Bone marrow (tissue), 2 donors: ENCODE measurements at regions not wholly inside any gene's neighbourhood (a gene's known extent, or its start where the extent isn't known, plus 50 kb on each side); places are given as distances from the start of the nearest gene placed in this dataset.
"Not testable (repeated sequence)": the region's sequence is repeated elsewhere in the genome, so short reads cannot be mapped to it uniquely, and the experiment has no call there.

ENCODE experiments used
- DNase-seq, 2 donors: peaks; one replicate each; lab custom pipeline; 2025; lab: John Stamatoyannopoulos, UW

DNA sequence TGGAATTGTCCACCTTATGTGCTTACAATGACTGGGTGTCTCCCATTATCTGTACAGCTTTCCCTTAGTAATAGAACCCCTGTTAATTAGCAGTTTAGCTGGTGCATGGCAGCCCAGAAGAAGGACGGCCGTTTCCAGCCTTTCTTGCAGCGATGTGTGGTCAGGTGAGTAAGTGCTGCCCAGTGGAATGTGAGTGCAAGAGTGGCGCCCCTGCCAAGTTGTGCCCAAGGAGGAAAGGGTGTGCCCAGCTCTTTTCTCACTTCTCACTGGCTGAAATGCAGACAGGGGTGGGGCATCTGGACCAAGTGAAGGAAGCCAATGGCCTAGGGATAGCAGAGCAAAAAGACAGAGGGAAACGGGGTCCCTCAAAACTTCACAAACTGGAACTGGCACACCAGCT is 296.8 kb downstream of the PREX1 start:
- DNase-seq, result no peak

DNA sequence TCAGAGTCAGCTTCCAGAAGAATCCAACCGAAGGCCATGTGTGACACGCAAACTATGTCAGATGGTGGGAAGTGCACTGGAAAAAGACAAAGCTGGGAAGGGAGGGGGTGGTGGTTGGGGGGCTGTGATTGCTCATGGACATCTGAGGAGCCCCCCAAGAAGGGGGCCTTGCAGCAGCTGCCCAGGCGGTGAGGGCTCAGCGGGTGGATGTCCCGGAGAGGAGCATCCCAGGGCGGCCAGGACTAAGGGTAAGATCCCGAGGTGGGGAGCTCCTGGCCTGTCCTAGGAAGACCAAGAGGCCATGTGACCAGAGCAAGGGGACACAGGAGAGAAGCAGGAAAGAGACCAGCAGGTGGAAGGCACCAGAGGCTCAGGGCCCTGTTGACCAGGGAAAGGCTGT is 299.5 kb downstream of the PREX1 start:
- DNase-seq, result no peak

DNA sequence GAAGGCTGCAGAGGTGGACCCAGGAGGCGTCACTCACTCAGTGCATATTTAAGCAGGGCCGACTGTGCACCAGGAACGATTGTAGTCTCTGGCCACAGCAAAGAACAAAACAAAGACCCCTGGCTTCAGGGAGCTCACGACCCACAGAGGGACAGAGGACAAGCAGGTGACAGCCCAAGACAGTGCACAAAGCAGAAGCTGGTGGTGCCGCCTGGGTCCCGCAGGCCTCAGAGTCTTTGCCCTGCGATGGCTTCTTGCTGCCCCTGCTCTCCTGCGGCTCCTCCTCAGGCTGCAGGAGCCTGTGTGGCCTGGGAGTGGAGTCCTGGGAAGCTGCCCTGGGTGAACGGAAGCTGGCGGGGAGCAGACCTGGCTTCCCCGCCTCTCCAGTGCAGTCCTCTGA is 300.0 kb downstream of the PREX1 start:
- DNase-seq, result no peak

DNA sequence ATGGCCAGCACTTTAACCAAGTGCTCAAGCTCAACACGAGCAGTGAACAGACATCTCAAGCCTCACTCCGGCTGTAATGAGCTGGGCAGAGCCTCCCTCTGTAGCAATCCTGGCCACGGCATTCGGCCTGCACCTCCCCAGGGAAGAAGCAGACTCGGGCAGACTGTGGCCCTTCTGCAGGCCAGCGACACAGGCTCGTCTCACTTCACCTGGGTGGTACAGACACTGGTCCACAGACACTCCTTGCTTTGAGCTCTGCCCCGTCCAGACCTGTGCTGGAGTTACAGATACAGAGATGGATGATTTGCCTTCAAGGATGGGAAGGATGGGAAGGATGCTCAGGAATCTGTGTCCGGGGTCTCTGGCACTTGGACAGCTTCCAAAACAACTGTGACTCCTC is 300.9 kb downstream of the PREX1 start:
- DNase-seq, result no peak

DNA sequence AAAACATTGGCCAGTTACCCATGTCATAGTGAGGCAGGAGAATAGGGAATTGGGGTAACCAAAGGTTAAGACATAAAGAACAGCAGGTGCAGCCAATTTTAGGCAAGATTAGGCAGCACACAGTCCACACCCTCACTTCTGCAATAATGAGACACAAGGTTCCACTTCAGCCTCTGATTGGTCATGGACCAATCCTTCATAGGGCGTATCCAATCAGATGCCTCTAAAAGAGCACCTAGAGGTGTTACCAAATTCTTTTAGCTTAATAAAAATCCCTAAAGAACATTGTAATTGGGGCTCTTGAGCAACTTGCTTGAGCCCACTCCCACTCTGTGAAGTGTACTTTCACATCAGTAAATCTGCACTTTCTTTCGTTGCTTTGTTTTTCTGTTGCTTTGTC is 302.4 kb downstream of the PREX1 start:
- no peak for DNase-seq

DNA sequence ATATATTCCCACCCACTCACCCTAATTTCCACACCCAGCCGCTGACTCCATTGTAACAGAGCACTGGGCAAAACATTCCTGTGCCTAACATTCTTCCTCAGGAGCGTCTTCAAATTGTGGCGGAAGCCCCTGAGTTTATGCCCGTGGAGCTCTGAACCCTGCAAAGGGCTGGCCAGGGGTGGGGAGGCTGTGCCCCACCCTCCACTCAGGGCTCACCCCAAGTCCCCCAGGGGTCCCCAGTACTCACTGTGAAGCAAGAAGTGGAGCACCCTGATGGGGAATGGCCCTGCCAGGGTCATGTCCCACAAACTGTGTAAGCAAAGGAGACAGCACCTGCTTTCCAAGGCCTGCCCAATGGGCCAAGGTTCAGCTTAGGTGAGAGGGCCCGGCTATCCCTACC is 303.2 kb downstream of the PREX1 start:
- no peak for DNase-seq

DNA sequence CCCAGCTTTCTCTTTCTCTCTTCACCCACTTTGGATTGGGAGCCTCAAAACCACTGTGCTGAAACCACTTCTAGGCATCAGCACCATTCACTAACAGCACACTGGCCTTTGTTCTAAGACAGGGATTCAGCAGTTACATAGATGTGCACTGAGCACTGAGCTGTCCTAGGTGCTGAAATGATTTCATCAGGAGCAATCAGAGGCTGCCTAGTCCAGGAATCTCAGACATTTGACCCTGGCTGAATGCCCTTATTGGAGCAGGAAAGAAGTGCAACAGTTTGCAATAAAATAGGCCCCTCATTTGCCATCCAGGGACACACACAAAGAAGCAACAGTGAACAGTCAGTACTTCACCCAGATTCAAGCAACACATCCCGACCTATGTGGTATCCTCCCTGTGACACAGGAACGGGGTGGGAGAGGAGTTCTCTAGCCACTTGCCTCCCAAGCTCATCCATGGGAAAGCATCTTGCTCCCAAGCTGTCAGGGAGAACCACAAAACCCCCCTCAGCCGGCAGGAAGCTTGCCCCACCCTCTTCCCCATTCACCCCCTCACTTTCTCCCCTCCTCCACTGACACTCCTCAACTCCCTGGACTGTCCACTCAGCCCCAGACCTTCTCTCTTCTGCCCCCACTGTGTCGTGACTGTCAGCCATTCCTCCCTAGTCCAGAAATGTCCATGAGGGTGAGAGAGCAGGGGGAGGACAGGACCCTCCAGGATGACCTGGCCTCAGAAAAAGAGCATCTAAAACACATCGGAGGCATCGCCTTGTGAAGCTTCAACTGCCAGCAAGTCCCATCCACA is 304.4 kb downstream of the PREX1 start:
- no peak for DNase-seq

DNA sequence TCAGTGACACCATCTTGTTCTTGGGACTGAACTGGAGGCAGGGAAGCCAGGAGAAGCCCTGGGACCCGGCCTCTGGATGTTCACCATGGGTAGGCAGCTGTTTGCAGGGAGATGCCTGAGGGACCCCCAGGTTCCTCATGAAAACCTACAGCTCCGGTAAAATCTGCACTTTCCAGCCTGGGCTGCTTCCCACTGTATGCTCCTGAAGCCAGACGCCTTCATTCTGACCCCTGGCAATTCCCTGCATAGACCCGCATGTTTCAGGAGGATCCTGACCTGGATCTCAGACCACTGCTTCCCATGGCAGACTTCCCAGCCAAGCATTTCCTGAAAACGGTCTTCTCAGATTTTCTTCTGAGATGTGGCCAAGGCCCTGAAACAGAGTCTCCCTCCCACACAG is 306.7 kb downstream of the PREX1 start:
- DNase-seq, result no peak

DNA sequence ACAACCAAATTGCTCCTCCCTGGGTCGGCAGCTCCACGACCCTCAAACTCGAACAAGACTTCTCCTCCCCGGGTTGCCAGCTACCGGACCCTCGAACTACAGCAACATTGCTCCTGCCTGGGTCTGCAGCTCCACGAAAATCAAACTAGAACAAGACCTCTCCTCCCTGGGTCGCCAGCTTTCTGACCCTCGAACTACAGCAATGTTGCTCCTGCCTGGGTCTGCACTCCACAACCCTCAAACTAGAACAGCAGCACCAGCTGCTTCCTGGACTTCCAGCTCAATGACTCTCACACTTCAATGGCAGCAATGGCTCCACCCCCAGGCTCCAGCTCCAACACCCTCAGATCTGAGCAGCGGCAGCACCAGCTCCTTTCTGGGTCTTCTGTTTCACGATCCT is 311.6 kb downstream of the PREX1 start:
- not testable (repeated sequence) for DNase-seq

DNA sequence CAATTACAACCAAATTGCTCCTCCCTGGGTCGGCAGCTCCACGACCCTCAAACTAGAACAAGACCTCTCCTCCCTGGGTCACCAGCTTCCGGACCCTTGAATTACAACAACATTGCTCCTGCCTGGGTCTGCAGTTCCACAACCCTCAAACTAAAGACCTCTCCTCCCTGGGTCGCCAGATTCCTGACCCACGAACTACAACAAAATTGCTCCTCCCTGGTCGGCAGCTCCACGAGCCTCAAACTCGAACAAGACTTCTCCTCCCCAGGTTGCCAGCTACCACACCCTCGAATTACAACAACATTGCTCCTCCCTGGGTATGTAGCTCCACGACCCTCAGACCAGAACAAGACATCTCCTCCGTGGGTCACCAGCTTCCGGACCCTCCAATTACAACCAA is 313.2 kb downstream of the PREX1 start:
- DNase-seq, result not testable (repeated sequence)

DNA sequence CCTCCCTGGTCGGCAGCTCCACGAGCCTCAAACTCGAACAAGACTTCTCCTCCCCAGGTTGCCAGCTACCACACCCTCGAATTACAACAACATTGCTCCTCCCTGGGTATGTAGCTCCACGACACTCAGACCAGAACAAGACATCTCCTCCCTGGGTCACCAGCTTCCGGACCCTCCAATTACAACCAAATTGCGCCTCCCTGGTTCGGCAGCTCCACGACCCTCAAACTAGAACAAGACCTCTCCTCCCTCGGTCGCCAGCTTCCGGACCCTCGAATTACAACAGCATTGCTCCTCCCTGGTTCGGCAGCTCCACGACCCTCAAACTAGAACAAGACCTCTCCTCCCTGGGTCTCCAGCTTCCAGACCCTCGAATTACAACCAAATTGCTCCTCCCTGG is 315.3 kb downstream of the PREX1 start:
- DNase-seq, result not testable (repeated sequence)

DNA sequence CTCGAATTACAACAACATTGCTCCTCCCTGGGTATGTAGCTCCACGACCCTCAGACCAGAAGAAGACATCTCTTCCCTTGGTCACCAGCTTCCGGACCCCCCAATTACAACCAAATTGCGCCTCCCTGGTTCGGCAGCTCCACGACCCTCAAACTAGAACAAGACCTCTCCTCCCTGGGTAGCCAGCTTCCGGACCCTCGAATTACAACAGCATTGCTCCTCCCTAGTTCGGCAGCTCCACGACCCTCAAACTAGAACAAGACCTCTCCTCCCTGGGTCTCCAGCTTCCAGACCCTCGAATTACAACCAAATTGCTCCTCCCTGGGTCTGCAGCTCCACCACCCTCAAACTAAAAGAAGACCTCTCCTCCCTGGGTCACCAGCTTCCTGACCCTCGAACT is 322.7 kb downstream of the PREX1 start:
- DNase-seq, result not testable (repeated sequence)

DNA sequence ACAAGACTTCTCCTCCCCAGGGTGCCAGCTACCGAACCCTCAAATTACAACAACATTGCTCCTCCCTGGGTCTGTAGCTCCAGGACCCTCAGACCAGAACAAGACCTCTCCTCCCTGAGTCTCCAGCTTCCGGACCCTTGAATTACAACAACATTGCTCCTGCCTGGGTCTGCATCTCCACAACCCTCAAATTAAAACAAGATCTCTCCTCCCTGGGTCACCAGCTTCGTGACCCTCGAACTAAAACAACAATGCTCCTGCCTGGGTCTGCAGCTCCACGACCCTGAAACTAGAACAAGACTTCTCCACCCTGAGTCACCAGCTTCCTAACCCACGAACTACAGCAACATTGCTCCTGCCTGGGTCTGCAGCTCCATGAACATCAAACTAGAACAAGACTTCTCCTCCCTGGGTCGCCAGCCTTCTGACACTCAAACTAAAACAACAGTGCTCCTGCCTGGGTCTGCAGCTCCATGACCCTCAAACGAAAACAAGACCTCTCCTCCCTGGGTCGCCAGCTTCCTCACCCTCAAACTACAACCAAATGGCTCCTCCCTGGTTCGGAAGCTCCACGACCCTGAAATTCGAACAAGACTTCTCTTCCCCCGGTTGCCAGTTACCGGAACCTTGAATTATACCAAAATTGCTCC is 324.5 kb downstream of the PREX1 start:
- no peak for DNase-seq

DNA sequence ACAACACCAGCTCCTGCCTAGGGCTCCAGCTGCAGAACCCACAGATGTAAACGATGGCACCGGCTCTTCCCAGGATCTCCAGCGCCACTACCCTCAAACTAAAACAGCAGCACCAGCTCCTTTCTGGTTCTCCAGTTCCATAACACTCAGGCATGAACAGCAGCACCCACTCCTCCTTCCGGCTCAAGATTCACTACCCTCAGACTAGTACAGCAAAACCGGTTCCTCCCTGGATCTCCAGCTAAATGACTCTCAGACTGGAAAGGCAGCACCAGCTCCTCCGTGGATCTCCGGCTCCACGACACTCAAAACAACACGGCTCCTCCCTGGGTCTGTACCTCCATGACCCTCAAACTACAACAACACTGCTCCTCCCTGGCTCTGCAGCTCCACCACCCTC is 325.0 kb downstream of the PREX1 start:
- no peak for DNase-seq

DNA sequence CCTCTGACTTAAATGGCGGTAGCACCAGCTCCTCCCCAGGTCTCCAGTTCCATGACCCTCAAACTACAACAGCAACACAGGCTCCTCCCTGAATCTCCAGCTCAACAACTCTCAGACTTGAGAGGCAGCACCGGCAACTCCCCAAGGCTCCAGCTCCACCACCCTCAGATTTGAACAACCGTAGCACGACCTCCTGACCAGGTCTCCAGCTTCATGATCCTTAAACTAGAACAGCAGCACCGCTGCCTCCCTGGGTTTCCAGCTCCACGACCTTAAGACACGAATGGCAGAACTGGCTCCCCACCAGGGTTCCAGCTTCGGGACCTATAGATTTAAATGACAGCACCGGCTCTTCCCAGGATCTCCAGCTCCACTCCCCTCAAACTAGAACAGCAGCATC is 325.8 kb downstream of the PREX1 start:
- no peak for DNase-seq

DNA sequence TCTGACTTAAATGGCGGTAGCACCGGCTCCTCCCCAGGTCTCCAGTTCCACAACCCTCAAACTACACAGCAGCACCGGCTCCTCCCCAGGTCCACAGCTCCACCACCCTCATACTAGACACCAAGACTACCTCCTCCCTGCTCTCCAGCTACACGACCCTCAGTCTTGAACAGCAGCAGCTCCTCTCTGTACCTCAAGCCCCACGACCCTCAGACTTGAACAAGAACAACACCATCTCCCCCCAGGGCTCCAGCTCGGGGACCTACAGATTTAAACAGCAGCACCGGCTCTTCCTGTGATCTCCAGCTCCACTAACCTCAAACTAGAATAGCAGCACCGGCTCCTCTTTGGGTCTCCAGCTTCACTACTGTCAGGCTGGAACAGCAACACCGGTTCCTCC is 326.9 kb downstream of the PREX1 start:
- DNase-seq, result not testable (repeated sequence)

DNA sequence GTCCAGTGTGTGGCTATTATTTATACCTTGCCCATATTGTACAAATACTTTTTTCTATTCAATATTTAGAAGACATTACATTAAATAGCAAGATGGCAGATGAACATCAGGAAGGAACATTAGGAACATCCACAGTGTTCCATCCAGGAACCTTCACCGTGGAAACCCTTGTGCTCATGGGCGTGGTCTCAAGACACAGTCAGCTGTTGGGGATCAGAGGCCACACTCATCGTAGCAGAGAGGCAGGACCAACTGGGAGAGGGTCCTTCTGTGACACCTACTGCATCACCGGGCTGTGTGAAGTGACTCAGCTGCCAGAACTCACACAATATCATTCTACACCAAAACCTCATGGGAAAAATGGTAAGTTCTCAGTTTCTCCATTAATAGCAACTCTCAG is 328.9 kb downstream of the PREX1 start:
- not testable (repeated sequence) for DNase-seq

DNA sequence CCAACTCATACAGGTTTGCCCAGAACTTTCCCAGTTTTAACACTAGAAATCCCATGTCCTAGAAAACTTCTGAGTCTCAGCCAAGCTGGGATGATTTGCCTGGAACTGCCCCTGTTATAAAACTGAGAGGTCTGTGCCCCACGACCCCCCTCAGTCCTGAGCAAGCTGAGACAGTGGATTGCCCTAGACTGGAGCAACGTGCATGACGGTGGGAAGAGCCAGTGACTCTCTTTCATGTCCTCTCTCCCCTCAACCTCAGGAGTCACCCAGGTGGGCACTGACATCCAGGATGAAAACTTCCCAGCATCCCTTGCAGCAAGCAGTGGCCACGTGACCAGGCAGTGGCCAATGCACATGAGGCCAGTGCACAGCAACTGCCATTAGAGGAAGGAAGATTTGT is 329.7 kb downstream of the PREX1 start:
- not testable (repeated sequence) for DNase-seq

DNA sequence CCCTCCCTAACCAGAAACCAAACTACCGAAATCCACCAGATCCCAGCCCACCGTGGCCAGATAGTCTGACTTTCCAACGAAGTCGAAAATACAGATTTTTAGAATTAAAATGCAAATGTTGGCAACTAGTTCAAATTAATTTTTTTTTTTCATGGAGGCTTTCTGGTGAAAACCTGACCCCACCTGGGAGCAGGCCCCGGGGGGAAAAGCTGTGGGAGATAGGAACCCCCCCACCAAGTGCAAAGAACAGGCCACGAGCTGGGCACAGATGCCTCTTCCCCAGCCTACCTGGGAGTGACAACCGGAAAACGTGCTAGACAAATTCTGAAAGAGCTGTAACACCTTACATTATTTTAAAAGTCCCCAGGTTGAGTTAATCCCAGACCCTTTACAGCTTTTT is 333.8 kb downstream of the PREX1 start:
- no peak for DNase-seq

DNA sequence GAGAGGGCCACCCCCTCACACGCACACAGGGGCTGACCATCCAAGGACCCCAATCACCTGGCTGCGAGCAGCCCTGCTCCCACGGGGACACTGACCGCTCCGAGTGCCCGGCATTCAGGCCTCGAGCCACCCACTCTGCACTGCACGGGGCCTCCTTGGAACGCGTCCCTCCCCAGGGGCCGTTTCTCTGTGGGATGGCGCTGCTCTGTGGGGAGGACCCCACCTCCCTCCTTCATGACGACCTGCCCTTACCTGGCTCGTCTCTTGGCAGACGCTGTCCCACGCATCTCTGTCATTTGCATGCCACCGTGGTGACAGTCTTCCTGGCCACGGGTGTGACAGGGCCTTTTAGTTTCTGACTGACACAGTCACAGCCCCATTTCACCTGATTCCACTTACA is 334.5 kb downstream of the PREX1 start:
- DNase-seq, result not testable (repeated sequence)

DNA sequence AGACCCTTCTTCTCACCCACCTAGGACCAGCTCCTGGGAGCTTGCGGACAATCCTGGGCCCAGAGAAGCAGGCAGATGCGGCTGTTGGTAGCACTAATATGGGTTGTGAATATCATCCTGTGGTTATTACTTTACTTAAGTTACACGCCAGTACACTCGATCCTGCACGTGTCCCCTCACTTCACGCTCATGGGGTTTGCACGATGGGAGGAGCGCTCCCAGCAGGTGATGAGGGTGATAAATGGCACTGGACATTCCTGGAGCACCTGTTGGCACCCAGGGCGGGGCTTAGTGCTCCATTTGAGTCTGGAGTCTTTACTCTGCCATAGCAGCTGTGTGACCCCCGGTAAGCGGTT is 335.1 kb downstream of the PREX1 start:
- DNase-seq, result no peak

DNA sequence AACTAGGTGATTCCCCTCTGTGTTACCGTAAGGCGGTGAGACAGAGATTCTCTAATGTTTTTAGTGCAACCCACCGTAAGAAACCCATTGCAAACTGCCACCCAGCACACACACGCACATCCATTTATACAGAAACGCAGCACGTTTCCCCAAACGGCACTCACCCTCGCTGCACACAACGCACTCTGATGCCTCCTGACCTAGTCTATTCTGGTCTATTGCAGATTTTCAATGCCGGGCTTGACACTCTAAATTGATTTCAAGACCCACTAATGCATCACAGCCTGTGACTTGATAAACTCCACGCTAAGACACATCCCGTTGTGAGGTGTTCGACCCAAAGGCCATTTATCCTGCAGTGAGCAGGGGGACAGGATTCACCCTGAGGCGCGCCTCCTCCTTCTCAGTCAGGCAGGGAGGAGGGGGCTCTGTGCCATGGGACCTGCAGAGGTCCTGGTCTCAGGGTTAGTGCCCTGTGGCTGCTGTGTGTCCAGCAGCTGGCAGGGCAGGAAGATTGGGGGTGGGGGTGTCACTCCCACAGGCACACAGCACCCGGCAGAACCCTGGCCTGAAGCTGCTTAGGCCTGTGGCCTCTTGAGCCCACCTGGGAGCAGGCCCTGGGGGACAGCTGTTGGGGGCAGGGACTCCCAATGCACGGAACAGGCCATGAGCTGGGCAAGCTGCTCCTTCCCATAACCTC is 335.6 kb downstream of the PREX1 start:
- no peak for DNase-seq
